GM23338 (cell line): ENCODE measurements at regions not wholly inside any gene's neighbourhood (a gene's known extent, or its start where the extent isn't known, plus 50 kb on each side); places are given as distances from the start of the nearest gene placed in this dataset.

Experiments
- CREB1 ChIP-seq: fragments of 250-450 bp; sonication (Bioruptor Pico); IDR thresholded peaks from 2 replicates; pipeline ENCODE4 v1.5.0; 2020; ENCODE audit warnings: low read depth, mild to moderate bottlenecking, moderate library complexity
- CTCF ChIP-seq, 2 experiments: fragments of 200-600 bp in 1 of 2; sonication (generic) in 1 of 2; conservative IDR thresholded peaks; 2 replicates each; pipeline versions ENCODE4 v1.5.1 to v1.6.1; 2016 to 2017; ENCODE audit warnings: antibody characterized with exemption in 2 of 2, low read depth in 2 of 2, mild to moderate bottlenecking in 2 of 2, moderate library complexity in 1 of 2
- ETS1 ChIP-seq: IDR thresholded peaks from 2 replicates; pipeline ENCODE4 v1.6.1; 2016; ENCODE audit warnings: antibody characterized with exemption
- EZH2 ChIP-seq: fragments of 200-600 bp; sonication (generic); IDR thresholded peaks from one replicate; pipeline ENCODE4 v1.8.0; 2017; ENCODE audit warnings: antibody characterized with exemption, mild to moderate bottlenecking, low read depth; ENCODE audit not compliant: unreplicated experiment
- EZH2phosphoT487 ChIP-seq: fragments of 200-600 bp; sonication (generic); IDR thresholded peaks from one replicate; pipeline ENCODE4 v1.8.1; 2018; ENCODE audit warnings: antibody characterized with exemption; ENCODE audit not compliant: unreplicated experiment
- JUNB ChIP-seq: IDR thresholded peaks from one replicate; pipeline ENCODE4 v1.6.1; 2016; ENCODE audit warnings: antibody characterized with exemption; ENCODE audit not compliant: unreplicated experiment
- NANOG ChIP-seq: IDR thresholded peaks from 2 replicates; pipeline ENCODE4 v1.6.1; 2016; ENCODE audit warnings: antibody characterized with exemption, borderline replicate concordance
- POLR2AphosphoS5 ChIP-seq: IDR thresholded peaks from 2 replicates; pipeline ENCODE4 v1.6.1; 2016; ENCODE audit warnings: antibody characterized with exemption, low read depth
- REST ChIP-seq: IDR thresholded peaks from one replicate; pipeline ENCODE4 v1.6.1; 2018; ENCODE audit warnings: antibody characterized with exemption; ENCODE audit not compliant: unreplicated experiment
- ZNF114 ChIP-seq: fragments of 250-450 bp; sonication (Bioruptor Pico); IDR thresholded peaks from 2 replicates; pipeline ENCODE4 v1.5.0; 2020; ENCODE audit warnings: mild to moderate bottlenecking, moderate library complexity
- ZNF462 ChIP-seq: fragments of 250-450 bp; sonication (Bioruptor Pico); IDR thresholded peaks from 2 replicates; pipeline ENCODE4 v1.5.0; 2020; ENCODE audit warnings: mild to moderate bottlenecking, moderate library complexity

GRCh38 chr16:26747760-26748159 is 319.0 kb upstream of the C16orf82 start:
- TF ChIP-seq CTCF (conservative IDR thresholded peaks at IDR 0.05; ENCODE audit: low read depth in 2 of 2): no peak
- no peak for TF ChIP-seq POLR2AphosphoS5
- TF ChIP-seq EZH2phosphoT487: no peak
- no peak for TF ChIP-seq EZH2
- no peak for TF ChIP-seq JUNB
- TF ChIP-seq CREB1 (CRISPR knock-in tag): no peak
- TF ChIP-seq ZNF462 (CRISPR knock-in tag): no peak
- TF ChIP-seq ZNF114 (CRISPR knock-in tag): no peak
- TF ChIP-seq REST: no peak
- TF ChIP-seq ETS1: no peak
- no peak for TF ChIP-seq NANOG
